Hepatocyte (in vitro differentiated cells): ENCODE measurements at regions not wholly inside any gene's neighbourhood (a gene's known extent, or its start where the extent isn't known, plus 50 kb on each side); places are given as distances from the start of the nearest gene placed in this dataset.
"Not testable (repeated sequence)": the region's sequence is repeated elsewhere in the genome, so short reads cannot be mapped to it uniquely, and the experiment has no call there.

Source experiments
- DNase-seq: peaks from one replicate; pipeline ENCODE4 v3.0.0-alpha.2; 2016; ENCODE audit warnings: low spot score
- H2AFZ ChIP-seq: fragments of 200-600 bp; sonication (generic); 2 replicates; pipeline ENCODE4 v1.6.0; 2016; ENCODE audit warnings: antibody characterized with exemption, mild to moderate bottlenecking
- H3K27ac ChIP-seq: fragments of 200-600 bp; sonication (generic); 2 replicates; pipeline ENCODE4 v1.5.1; 2016; ENCODE audit warnings: mild to moderate bottlenecking
- H3K27me3 ChIP-seq: fragments of 200-600 bp; sonication (generic); 2 replicates; pipeline ENCODE4 v1.6.1; 2016
- H3K36me3 ChIP-seq: fragments of 200-600 bp; sonication (generic); replicated peaks from 2 replicates; pipeline ENCODE4 v1.5.1; 2016; ENCODE audit warnings: low read depth; ENCODE audit not compliant: insufficient read depth
- H3K4me1 ChIP-seq: fragments of 200-600 bp; sonication (generic); 2 replicates; pipeline ENCODE4 v1.5.1; 2016; ENCODE audit warnings: mild to moderate bottlenecking, moderate library complexity; ENCODE audit not compliant: insufficient read depth
- H3K4me2 ChIP-seq: fragments of 200-600 bp; sonication (generic); 2 replicates; pipeline ENCODE4 v1.6.0; 2016
- H3K4me3 ChIP-seq: fragments of 200-600 bp; sonication (generic); 2 replicates; pipeline ENCODE4 v1.5.1; 2016; ENCODE audit warnings: mild to moderate bottlenecking
- H3K79me2 ChIP-seq: fragments of 200-600 bp; sonication (generic); 2 replicates; pipeline ENCODE4 v1.6.0; 2017; ENCODE audit warnings: mild to moderate bottlenecking
- H3K9me2 ChIP-seq: fragments of 200-600 bp; sonication (generic); replicated peaks from 2 replicates; pipeline ENCODE4 v1.6.0; 2017; ENCODE audit warnings: mild to moderate bottlenecking; ENCODE audit not compliant: insufficient read depth
- H3K9me3 ChIP-seq: fragments of 200-600 bp; sonication (generic); 2 replicates; pipeline ENCODE4 v1.5.1; 2016; ENCODE audit warnings: low read depth, mild to moderate bottlenecking
- H4K20me1 ChIP-seq: fragments of 200-600 bp; sonication (generic); 2 replicates; pipeline ENCODE4 v1.6.0; 2016; ENCODE audit warnings: mild to moderate bottlenecking; ENCODE audit not compliant: insufficient read depth, poor library complexity, severe bottlenecking
- CTCF ChIP-seq: fragments of 200-600 bp; sonication (generic); IDR thresholded peaks from 2 replicates; pipeline ENCODE4 v1.5.1; 2016; ENCODE audit warnings: antibody characterized with exemption, mild to moderate bottlenecking; ENCODE audit not compliant: poor library complexity
- EZH2 ChIP-seq: fragments of 200-600 bp; sonication (generic); IDR thresholded peaks from 2 replicates; pipeline ENCODE4 v1.6.1; 2016; ENCODE audit warnings: antibody characterized with exemption, mild to moderate bottlenecking, borderline replicate concordance
- EZH2phosphoT487 ChIP-seq: fragments of 200-600 bp; sonication (generic); IDR thresholded peaks from one replicate; pipeline ENCODE4 v1.6.1; 2018; ENCODE audit warnings: antibody characterized with exemption, mild to moderate bottlenecking, low read depth, moderate library complexity; ENCODE audit not compliant: unreplicated experiment, severe bottlenecking
- WGBS: methylation state at CpG from one replicate; pipeline ENCODE4 v1.1.6; 2016; ENCODE audit warnings: low lambda C conversion rate; ENCODE audit errors: missing lambda C conversion rate; 5-methylcytosine and 5-hydroxymethylcytosine counted together

- Histone ChIP-seq H3K9me2 (no peaks in the 10 kb centered on the region), H3K79me2 (no peaks in the 10 kb centered on the region), H4K20me1 (no peaks in the 10 kb centered on the region), H3K9me3 (no peaks in the 10 kb centered on the region), H3K36me3 (no peaks in the 10 kb centered on the region), H3K4me1 (peaks cover 10% of the 10 kb centered on the region), H3K27ac (peak overlapping the region; percentile 64), H3K4me3 (no peak overlapping the region), H2AFZ (no peak overlapping the region), H3K4me2 (peak overlapping the region; percentile 42), H3K27me3 (no peaks in the 10 kb centered on the region)
- WGBS, result 31% methylated on average over 9 of the region's 9 CpGs
- TF ChIP-seq CTCF, result no peak
- no peak for TF ChIP-seq EZH2phosphoT487
- no peak for TF ChIP-seq EZH2
- peak; percentile 74 for DNase-seq
Measured at GRCh38 chr6:4224067-4224978, 88.9 kb upstream of the ECI2 start.

- Histone ChIP-seq H3K9me2 (no peaks in the 10 kb centered on the region), H3K27me3 (no peaks in the 10 kb centered on the region), H3K9me3 (no peaks in the 10 kb centered on the region), H3K4me3 (no peak overlapping the region), H2AFZ (no peak overlapping the region), H3K36me3 (no peaks in the 10 kb centered on the region), H3K79me2 (no peaks in the 10 kb centered on the region), H3K4me1 (peaks cover 10% of the 10 kb centered on the region), H3K4me2 (no peak overlapping the region), H4K20me1 (no peaks in the 10 kb centered on the region), H3K27ac (no peak overlapping the region)
- no peak for TF ChIP-seq EZH2phosphoT487
- no peak for TF ChIP-seq CTCF
- no peak for TF ChIP-seq EZH2
- WGBS, result 62% methylated on average over 1 of the region's 1 CpG
- no peak for DNase-seq
Measured at GRCh38 chr6:4220558-4220957, 85.2 kb upstream of the ECI2 start.

- 97% methylated on average over 3 of the region's 3 CpGs for WGBS
- not testable (repeated sequence) for H3K9me3 ChIP-seq, H4K20me1 ChIP-seq
Measured at GRCh38 chr6:4218619-4219317, 83.4 kb upstream of the ECI2 start.

GRCh38 chr6:4212588-4212987 is 77.2 kb upstream of the ECI2 start:
- TF ChIP-seq EZH2phosphoT487, result no peak
- no peak for TF ChIP-seq EZH2
- H3K4me3 ChIP-seq, result no peak overlapping the region
- H3K27ac ChIP-seq, result no peak overlapping the region
- no peaks in the 10 kb centered on the region for H3K36me3 ChIP-seq
- 97% methylated on average over 1 of the region's 1 CpG for WGBS
- no peak for DNase-seq
- H3K4me1 ChIP-seq, result no peaks in the 10 kb centered on the region
- no peaks in the 10 kb centered on the region for H3K9me3 ChIP-seq
- no peak overlapping the region for H2AFZ ChIP-seq
- H3K79me2 ChIP-seq, result no peaks in the 10 kb centered on the region
- H3K9me2 ChIP-seq, result no peaks in the 10 kb centered on the region
- H4K20me1 ChIP-seq, result no peaks in the 10 kb centered on the region
- no peak overlapping the region for H3K4me2 ChIP-seq
- no peaks in the 10 kb centered on the region for H3K27me3 ChIP-seq

More at GRCh38 chr6:4218619-4219317, 83.4 kb upstream of the ECI2 start:
- H3K27ac ChIP-seq, H3K4me1 ChIP-seq, H3K9me2 ChIP-seq, H3K27me3 ChIP-seq, H3K36me3 ChIP-seq, H3K79me2 ChIP-seq, H3K4me2 ChIP-seq, DNase-seq, H3K4me3 ChIP-seq, H2AFZ ChIP-seq: not testable (repeated sequence)
